SJSA1 (cell line): ENCODE measurements at regions not wholly inside any gene's neighbourhood (a gene's known extent, or its start where the extent isn't known, plus 50 kb on each side); places are given as distances from the start of the nearest gene placed in this dataset.
A peak's percentile ranks its signal among the peaks of the same experiment; 100 is the strongest.

ENCODE experiments used
- DNase-seq, 2 experiments: peaks; one replicate each; pipeline ENCODE4 v3.0.0-alpha.2; 2015 to 2020; ENCODE audit warnings: low spot score in 2 of 2, low read depth in 1 of 2
- H3K27ac ChIP-seq: fragments of 250-450 bp; sonication (Bioruptor Pico); 2 replicates; pipeline ENCODE4 v1.5.1; 2020; ENCODE audit warnings: mild to moderate bottlenecking, moderate library complexity
- H3K27me3 ChIP-seq: fragments of 250-450 bp; sonication (Bioruptor Pico); replicated peaks from 2 replicates; pipeline ENCODE4 v1.5.1; 2020; ENCODE audit warnings: mild to moderate bottlenecking, moderate library complexity
- H3K36me3 ChIP-seq: fragments of 250-450 bp; sonication (Bioruptor Pico); 2 replicates; pipeline ENCODE4 v1.5.1; 2020; ENCODE audit warnings: mild to moderate bottlenecking
- H3K4me1 ChIP-seq: fragments of 250-450 bp; sonication (Bioruptor Pico); replicated peaks from 2 replicates; pipeline ENCODE4 v1.6.1; 2021; ENCODE audit warnings: mild to moderate bottlenecking
- H3K4me3 ChIP-seq: fragments of 250-450 bp; sonication (Bioruptor Pico); 2 replicates; pipeline ENCODE4 v1.5.1; 2020; ENCODE audit warnings: mild to moderate bottlenecking
- H3K9me3 ChIP-seq: fragments of 250-450 bp; sonication (Bioruptor Pico); replicated peaks from 2 replicates; pipeline ENCODE4 v1.5.1; 2020; ENCODE audit warnings: mild to moderate bottlenecking

DNA sequence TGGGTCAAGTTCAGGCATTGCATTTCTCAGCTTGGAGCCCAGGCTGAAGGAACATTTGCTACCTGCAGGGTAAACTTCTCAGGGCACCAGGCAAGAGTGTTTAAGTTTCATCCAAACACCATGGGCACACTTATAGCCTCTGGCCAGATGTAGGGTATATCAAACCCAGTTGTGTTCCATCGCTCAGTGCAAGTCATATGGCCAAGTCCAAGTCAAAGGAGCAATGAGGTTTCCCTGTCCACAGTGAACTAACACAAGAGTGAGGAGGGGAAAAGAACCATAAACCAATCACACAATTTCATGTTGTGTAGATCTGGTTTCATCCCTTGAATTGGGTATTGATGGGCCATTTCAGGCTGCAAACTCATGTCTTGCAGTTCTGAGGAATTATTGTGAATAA is 107.2 kb downstream of the SOX11 start:
- DNase-seq, result no peak
- Histone ChIP-seq H3K4me1 (no peaks in the 10 kb centered on the region), H3K27ac (no peak overlapping the region), H3K4me3 (no peak overlapping the region), H3K27me3 (no peaks in the 10 kb centered on the region), H3K9me3 (peaks cover 8% of the 10 kb centered on the region; the same call in 1 of the 2 replicates), H3K36me3 (no peaks in the 10 kb centered on the region)

GRCh38 chr2:5803547-5803946 is 111.4 kb downstream of the SOX11 start:
- H3K9me3 ChIP-seq, result peaks cover 3% of the 10 kb centered on the region; the same call in 1 of the 2 replicates
- DNase-seq, result peak in 1 of 2 experiments; percentile 3
- no peaks in the 10 kb centered on the region for H3K27me3 ChIP-seq
- H3K4me3 ChIP-seq, result no peak overlapping the region
- no peaks in the 10 kb centered on the region for H3K36me3 ChIP-seq
- H3K4me1 ChIP-seq, result no peaks in the 10 kb centered on the region
- no peak overlapping the region for H3K27ac ChIP-seq

DNA sequence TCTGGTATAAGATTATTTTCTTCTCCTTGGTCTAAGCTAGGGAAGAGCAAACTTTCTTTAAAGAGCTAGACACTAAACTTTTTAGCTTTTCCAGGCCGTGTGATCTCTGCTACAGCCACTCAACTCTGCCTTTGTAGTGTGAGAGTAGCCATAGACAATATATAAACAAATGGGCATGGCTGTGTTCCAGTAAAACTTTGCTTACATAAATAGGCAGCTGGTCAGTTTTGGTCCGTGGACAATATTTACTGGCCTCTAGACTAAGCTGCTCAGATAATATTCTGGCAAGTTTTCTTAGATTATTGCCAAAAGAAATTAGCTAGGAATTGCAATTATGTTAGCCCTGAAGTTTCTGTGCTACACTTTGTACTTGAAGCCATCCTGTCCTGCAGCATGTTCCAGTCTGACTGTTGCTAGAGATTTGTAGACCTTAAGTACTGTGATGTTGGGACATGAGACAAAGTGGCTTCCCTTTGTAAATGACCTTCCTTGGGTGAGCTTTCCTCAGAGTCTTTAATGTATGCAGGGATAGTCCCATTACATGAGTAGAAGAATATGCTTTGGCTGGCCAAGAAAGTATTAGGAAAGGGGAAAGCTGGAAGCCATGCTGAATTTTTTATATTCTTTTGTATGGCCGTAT is 126.9 kb downstream of the SOX11 start:
- H3K27me3 ChIP-seq, result no peaks in the 10 kb centered on the region
- no peaks in the 10 kb centered on the region for H3K36me3 ChIP-seq
- no peak overlapping the region for H3K4me3 ChIP-seq
- H3K9me3 ChIP-seq, result 0 out of 2 replicates have a peak, but pooled peaks cover 3% of the 10 kb centered on the region
- H3K27ac ChIP-seq, result no peak overlapping the region
- no peaks in the 10 kb centered on the region for H3K4me1 ChIP-seq
- DNase-seq, result no peak

- Histone ChIP-seq H3K4me1 (no peaks in the 10 kb centered on the region), H3K27me3 (no peaks in the 10 kb centered on the region), H3K27ac (no peak overlapping the region), H3K4me3 (no peak overlapping the region), H3K36me3 (no peaks in the 10 kb centered on the region), H3K9me3 (peaks cover 3% of the 10 kb centered on the region; the same call in 1 of the 2 replicates)
- DNase-seq, result no peak
Observed at GRCh38 chr2:5824126-5824525, 131.9 kb downstream of the SOX11 start.

DNA sequence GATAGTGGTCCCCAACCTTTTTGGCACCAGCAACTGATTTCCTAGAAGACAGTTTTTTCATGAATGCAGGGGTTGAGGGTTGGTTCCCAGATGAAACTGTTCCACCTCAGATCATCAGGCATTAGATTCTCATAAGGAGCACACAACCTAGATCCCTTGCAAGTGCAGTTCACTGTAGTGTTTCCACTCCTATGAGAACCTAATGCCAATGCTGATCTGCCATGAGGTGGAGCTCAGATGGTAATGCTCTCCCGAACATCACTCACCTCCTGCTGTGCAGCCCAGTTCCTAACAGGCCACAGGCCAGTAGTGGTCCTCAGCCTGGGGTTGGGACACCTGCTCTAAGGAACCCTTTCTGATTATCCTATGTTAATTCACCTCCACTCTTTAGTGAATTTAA is 133.5 kb downstream of the SOX11 start:
- Histone ChIP-seq H3K36me3 (no peaks in the 10 kb centered on the region), H3K27ac (no peak overlapping the region), H3K4me1 (no peaks in the 10 kb centered on the region), H3K27me3 (no peaks in the 10 kb centered on the region), H3K9me3 (peaks cover 3% of the 10 kb centered on the region; the same call in 1 of the 2 replicates), H3K4me3 (no peak overlapping the region)
- DNase-seq, result no peak

DNA sequence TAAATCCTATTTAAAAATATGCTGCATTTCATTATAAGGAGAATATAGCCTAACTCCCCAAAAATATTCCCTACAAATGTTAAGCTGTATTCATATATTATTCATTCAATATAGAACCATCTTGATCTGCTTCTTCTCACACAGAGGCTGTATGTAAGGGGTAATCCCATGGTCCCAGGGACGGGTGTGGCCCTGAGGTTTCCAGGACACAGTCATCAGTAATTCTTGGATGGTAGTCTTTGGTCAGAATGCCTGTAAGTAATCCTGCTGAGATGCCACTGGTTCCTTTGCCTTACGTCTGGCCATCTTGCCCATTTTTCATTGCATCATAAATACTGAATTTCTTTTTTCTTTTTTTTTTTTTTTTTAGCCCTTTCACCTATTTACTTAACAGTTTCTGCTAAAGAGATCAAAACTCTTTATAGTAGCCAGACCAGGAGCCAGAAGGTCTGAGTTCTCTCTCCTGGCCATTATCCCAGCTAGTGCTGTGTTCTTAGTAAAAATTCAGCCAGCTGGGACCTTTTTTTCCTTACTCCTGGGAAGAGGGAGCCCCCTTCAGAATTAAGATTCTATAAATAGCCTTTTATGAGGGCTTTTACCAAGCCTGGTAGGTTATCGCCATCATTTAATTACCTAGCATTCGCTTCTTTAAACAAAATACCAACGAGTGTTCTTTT is 134.9 kb downstream of the SOX11 start:
- Histone ChIP-seq H3K27me3 (no peaks in the 10 kb centered on the region), H3K4me1 (no peaks in the 10 kb centered on the region), H3K27ac (no peak overlapping the region), H3K9me3 (peaks cover 3% of the 10 kb centered on the region; the same call in 1 of the 2 replicates), H3K36me3 (no peaks in the 10 kb centered on the region), H3K4me3 (no peak overlapping the region)
- DNase-seq, result no peak

- Histone ChIP-seq H3K4me3 (no peak overlapping the region), H3K27ac (no peak overlapping the region), H3K4me1 (no peaks in the 10 kb centered on the region), H3K27me3 (no peaks in the 10 kb centered on the region), H3K9me3 (no peaks in the 10 kb centered on the region), H3K36me3 (no peaks in the 10 kb centered on the region)
- DNase-seq, result no peak
Observed at GRCh38 chr2:5834501-5834900, 142.3 kb downstream of the SOX11 start.

DNA sequence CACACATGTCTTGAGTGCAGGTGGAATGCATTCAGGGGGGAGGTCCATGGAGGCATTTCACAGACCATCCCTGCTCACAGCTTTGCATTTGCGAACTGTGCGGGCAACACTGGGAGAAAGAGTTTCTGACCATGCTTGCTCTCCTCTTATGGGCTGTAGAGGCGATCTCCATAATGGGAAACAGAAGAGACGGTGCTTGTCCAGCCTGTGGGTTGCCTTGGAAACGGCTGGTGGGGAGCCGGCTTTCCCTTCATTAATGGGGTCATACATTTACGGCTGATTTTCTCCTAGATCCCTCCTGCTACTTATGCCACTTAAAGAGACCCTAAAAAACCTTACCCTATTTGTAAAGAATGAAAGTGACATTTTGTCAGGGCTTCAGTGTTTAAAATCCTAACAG is 147.4 kb downstream of the SOX11 start:
- Histone ChIP-seq H3K27ac (no peak overlapping the region), H3K9me3 (no peaks in the 10 kb centered on the region), H3K36me3 (no peaks in the 10 kb centered on the region), H3K4me3 (no peak overlapping the region), H3K27me3 (no peaks in the 10 kb centered on the region), H3K4me1 (no peaks in the 10 kb centered on the region)
- DNase-seq, result no peak

GRCh38 chr2:5841126-5841525 is 148.9 kb downstream of the SOX11 start:
- Histone ChIP-seq H3K4me3 (no peak overlapping the region), H3K9me3 (no peaks in the 10 kb centered on the region), H3K36me3 (no peaks in the 10 kb centered on the region), H3K4me1 (no peaks in the 10 kb centered on the region), H3K27me3 (no peaks in the 10 kb centered on the region), H3K27ac (no peak overlapping the region)
- no peak for DNase-seq

- Histone ChIP-seq H3K9me3 (no peaks in the 10 kb centered on the region), H3K36me3 (no peaks in the 10 kb centered on the region), H3K4me1 (no peaks in the 10 kb centered on the region), H3K4me3 (no peak overlapping the region), H3K27ac (no peak overlapping the region), H3K27me3 (no peaks in the 10 kb centered on the region)
- DNase-seq, result no peak
Observed at GRCh38 chr2:5842326-5842725, 150.1 kb downstream of the SOX11 start.

DNA sequence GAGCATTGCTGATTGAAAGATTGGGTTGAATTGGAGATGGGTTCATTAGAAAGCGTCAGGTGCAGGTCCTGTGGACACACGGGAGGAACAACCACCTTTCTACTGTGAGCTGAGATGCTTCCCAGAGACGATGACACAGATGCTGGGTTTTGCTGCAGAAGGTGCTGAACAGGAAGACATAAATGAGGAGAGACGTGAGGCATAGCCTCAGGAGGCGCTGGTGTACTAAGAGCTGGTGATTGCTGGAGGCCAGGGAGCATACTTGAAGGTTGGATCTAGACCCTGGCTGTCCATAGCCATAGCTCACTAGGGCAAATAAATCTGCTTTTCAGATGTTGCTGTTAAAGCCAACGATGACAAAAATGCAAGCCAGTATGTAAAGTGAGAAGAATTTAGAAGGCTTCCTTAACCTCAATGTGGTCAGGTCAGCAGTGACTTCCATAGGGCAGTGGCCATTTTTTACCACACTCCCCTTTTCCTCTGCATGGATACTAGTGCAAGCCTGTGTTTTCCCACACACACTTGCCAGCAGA is 153.7 kb downstream of the SOX11 start:
- Histone ChIP-seq H3K9me3 (0 out of 2 replicates have a peak, but pooled peaks cover 4% of the 10 kb centered on the region), H3K27me3 (no peaks in the 10 kb centered on the region), H3K4me1 (no peaks in the 10 kb centered on the region), H3K27ac (no peak overlapping the region), H3K4me3 (no peak overlapping the region), H3K36me3 (no peaks in the 10 kb centered on the region)
- no peak for DNase-seq

GRCh38 chr2:5846881-5847280 is 154.7 kb downstream of the SOX11 start:
- Histone ChIP-seq H3K9me3 (0 out of 2 replicates have a peak, but pooled peaks cover 4% of the 10 kb centered on the region), H3K4me1 (no peaks in the 10 kb centered on the region), H3K27ac (no peak overlapping the region), H3K27me3 (no peaks in the 10 kb centered on the region), H3K4me3 (no peak overlapping the region), H3K36me3 (no peaks in the 10 kb centered on the region)
- DNase-seq, result no peak

GRCh38 chr2:5849562-5849961 is 157.4 kb downstream of the SOX11 start:
- Histone ChIP-seq H3K4me3 (no peak overlapping the region), H3K36me3 (no peaks in the 10 kb centered on the region), H3K9me3 (0 out of 2 replicates have a peak, but pooled peaks cover 7% of the 10 kb centered on the region), H3K4me1 (no peaks in the 10 kb centered on the region), H3K27me3 (no peaks in the 10 kb centered on the region), H3K27ac (no peak overlapping the region)
- DNase-seq, result no peak

GRCh38 chr2:5851410-5851809 is 159.2 kb downstream of the SOX11 start:
- Histone ChIP-seq H3K4me3 (no peak overlapping the region), H3K4me1 (no peaks in the 10 kb centered on the region), H3K36me3 (no peaks in the 10 kb centered on the region), H3K9me3 (0 out of 2 replicates have a peak, but pooled peaks cover 7% of the 10 kb centered on the region), H3K27ac (no peak overlapping the region), H3K27me3 (no peaks in the 10 kb centered on the region)
- no peak for DNase-seq
